ENCODE measurements at regions not wholly inside any gene's neighbourhood (a gene's known extent, or its start where the extent isn't known, plus 50 kb on each side); places are given as distances from the start of the nearest gene placed in this dataset.

- H3K36me3 Mint-ChIP-seq (ENCODE audit: unreplicated experiment), result no peaks in the 10 kb centered on the region
- no peak overlapping the region for H3K27ac Mint-ChIP-seq (ENCODE audit: unreplicated experiment)
- no peak for DNase-seq (ENCODE audit: extremely low spot score, unreplicated experiment)
- no peak for TF ChIP-seq CTCF (IDR thresholded peaks at IDR 0.05)
- H3K4me1 Mint-ChIP-seq (ENCODE audit: unreplicated experiment), result peaks cover 18% of the 10 kb centered on the region
- peaks cover 13% of the 10 kb centered on the region for H3K27me3 Mint-ChIP-seq (ENCODE audit: unreplicated experiment)
- H3K9me3 Mint-ChIP-seq (ENCODE audit: unreplicated experiment), result no peaks in the 10 kb centered on the region
- no peak overlapping the region for H3K4me3 Mint-ChIP-seq (ENCODE audit: unreplicated experiment)
These were observed 141.4 kb upstream of the PTPN1 start for GRCh38 chr20:50368813-50369224.

- H3K27me3 Mint-ChIP-seq (ENCODE audit: unreplicated experiment), result peaks cover 8% of the 10 kb centered on the region
- no peak overlapping the region for H3K4me3 Mint-ChIP-seq (ENCODE audit: unreplicated experiment)
- H3K36me3 Mint-ChIP-seq (ENCODE audit: unreplicated experiment), result no peaks in the 10 kb centered on the region
- DNase-seq (ENCODE audit: extremely low spot score, unreplicated experiment), result no peak
- no peaks in the 10 kb centered on the region for H3K9me3 Mint-ChIP-seq (ENCODE audit: unreplicated experiment)
- no peak for TF ChIP-seq CTCF (IDR thresholded peaks at IDR 0.05)
- H3K4me1 Mint-ChIP-seq (ENCODE audit: unreplicated experiment), result peaks cover 16% of the 10 kb centered on the region
- H3K27ac Mint-ChIP-seq (ENCODE audit: unreplicated experiment), result no peak overlapping the region
These were observed 140.8 kb upstream of the PTPN1 start for GRCh38 chr20:50369225-50370035.

GRCh38 chr20:50370036-50370566, 140.1 kb upstream of the PTPN1 start:
- no peaks in the 10 kb centered on the region for H3K36me3 Mint-ChIP-seq (ENCODE audit: unreplicated experiment)
- no peak for DNase-seq (ENCODE audit: extremely low spot score, unreplicated experiment)
- peaks cover 7% of the 10 kb centered on the region for H3K27me3 Mint-ChIP-seq (ENCODE audit: unreplicated experiment)
- no peak overlapping the region for H3K4me3 Mint-ChIP-seq (ENCODE audit: unreplicated experiment)
- no peak for TF ChIP-seq CTCF (IDR thresholded peaks at IDR 0.05)
- H3K27ac Mint-ChIP-seq (ENCODE audit: unreplicated experiment), result no peak overlapping the region
- H3K4me1 Mint-ChIP-seq (ENCODE audit: unreplicated experiment), result peaks cover 15% of the 10 kb centered on the region
- H3K9me3 Mint-ChIP-seq (ENCODE audit: unreplicated experiment), result no peaks in the 10 kb centered on the region

- no peak for DNase-seq (ENCODE audit: extremely low spot score, unreplicated experiment)
- H3K36me3 Mint-ChIP-seq (ENCODE audit: unreplicated experiment), result no peaks in the 10 kb centered on the region
- H3K9me3 Mint-ChIP-seq (ENCODE audit: unreplicated experiment), result no peaks in the 10 kb centered on the region
- no peak overlapping the region for H3K27ac Mint-ChIP-seq (ENCODE audit: unreplicated experiment)
- H3K4me3 Mint-ChIP-seq (ENCODE audit: unreplicated experiment), result no peak overlapping the region
- peaks cover 11% of the 10 kb centered on the region for H3K4me1 Mint-ChIP-seq (ENCODE audit: unreplicated experiment)
- H3K27me3 Mint-ChIP-seq (ENCODE audit: unreplicated experiment), result peaks cover 7% of the 10 kb centered on the region
- no peak for TF ChIP-seq CTCF (IDR thresholded peaks at IDR 0.05)
These were observed 138.1 kb upstream of the PTPN1 start for GRCh38 chr20:50371878-50372769.

- Mint-ChIP-seq H3K4me1 (ENCODE audit: unreplicated experiment) (peaks cover 14% of the 10 kb centered on the region), H3K4me3 (ENCODE audit: unreplicated experiment) (no peak overlapping the region), H3K27ac (ENCODE audit: unreplicated experiment) (no peak overlapping the region), H3K9me3 (ENCODE audit: unreplicated experiment) (no peaks in the 10 kb centered on the region), H3K36me3 (ENCODE audit: unreplicated experiment) (no peaks in the 10 kb centered on the region), H3K27me3 (ENCODE audit: unreplicated experiment) (peaks cover 7% of the 10 kb centered on the region)
- no peak for TF ChIP-seq CTCF (IDR thresholded peaks at IDR 0.05)
- DNase-seq (ENCODE audit: extremely low spot score, unreplicated experiment), result no peak
These were observed 137.5 kb upstream of the PTPN1 start for GRCh38 chr20:50372770-50373088.
